Progenitor cell of endocrine pancreas (in vitro differentiated cells): ENCODE measurements at regions not wholly inside any gene's neighbourhood (a gene's known extent, or its start where the extent isn't known, plus 50 kb on each side); places are given as distances from the start of the nearest gene placed in this dataset.

Experiments used
- DNase-seq: peaks from one replicate; pipeline ENCODE4 v3.0.0; 2021; ENCODE audit warnings: low spot score; ENCODE audit not compliant: unreplicated experiment
- H3K27ac Mint-ChIP-seq: 2 replicates; pipeline ENCODE4 v1.8.0; 2021; ENCODE audit warnings: mild to moderate bottlenecking, moderate library complexity, mixed read lengths
- H3K27me3 Mint-ChIP-seq: 2 replicates; pipeline ENCODE4 v1.8.0; 2021; ENCODE audit warnings: mixed read lengths
- H3K36me3 Mint-ChIP-seq: 2 replicates; pipeline ENCODE4 v1.8.0; 2022; ENCODE audit warnings: mixed read lengths; ENCODE audit not compliant: insufficient read depth
- H3K4me1 Mint-ChIP-seq: 2 replicates; pipeline ENCODE4 v1.8.0; 2021; ENCODE audit warnings: low read depth, mixed read lengths
- H3K4me3 Mint-ChIP-seq: 2 replicates; pipeline ENCODE4 v1.8.0; 2021; ENCODE audit warnings: low read depth, mild to moderate bottlenecking, moderate library complexity, mixed read lengths
- H3K9me3 Mint-ChIP-seq: 2 replicates; pipeline ENCODE4 v1.8.0; 2021; ENCODE audit warnings: low read depth, mixed read lengths
- TF ChIP-seq, protein P1 (sequence below): fragments of 200-600 bp; sonication (generic); IDR thresholded peaks from one replicate; pipeline ENCODE4 v1.5.0; 2021; ENCODE audit warnings: antibody characterized with exemption, mild to moderate bottlenecking; ENCODE audit not compliant: unreplicated experiment

DNA sequence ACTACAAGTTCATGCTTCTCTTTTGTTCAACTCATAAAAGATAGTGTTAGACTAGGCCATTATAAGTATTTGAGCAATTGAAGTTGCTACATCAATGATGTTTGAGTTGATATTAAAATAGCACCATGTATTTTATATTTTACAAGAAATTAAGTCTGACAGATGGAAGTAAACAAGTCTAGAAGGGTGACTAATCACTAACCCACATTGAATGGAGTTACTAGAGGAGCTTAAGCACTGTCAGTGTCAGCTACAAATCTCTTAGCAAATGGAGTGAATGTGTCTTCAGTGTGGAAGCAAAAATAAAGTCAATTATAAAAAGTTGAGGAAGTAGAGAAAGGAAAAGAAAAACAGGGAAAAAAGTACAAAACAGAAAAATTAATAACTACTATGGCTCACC, 592.5 kb downstream of the PCDH18 start:
- Mint-ChIP-seq H3K36me3 (no peaks in the 10 kb centered on the region), H3K27ac (no peak overlapping the region), H3K27me3 (no peaks in the 10 kb centered on the region), H3K4me1 (peaks cover 2% of the 10 kb centered on the region), H3K4me3 (no peak overlapping the region), H3K9me3 (no peaks in the 10 kb centered on the region)
- TF ChIP-seq, protein P1, sequence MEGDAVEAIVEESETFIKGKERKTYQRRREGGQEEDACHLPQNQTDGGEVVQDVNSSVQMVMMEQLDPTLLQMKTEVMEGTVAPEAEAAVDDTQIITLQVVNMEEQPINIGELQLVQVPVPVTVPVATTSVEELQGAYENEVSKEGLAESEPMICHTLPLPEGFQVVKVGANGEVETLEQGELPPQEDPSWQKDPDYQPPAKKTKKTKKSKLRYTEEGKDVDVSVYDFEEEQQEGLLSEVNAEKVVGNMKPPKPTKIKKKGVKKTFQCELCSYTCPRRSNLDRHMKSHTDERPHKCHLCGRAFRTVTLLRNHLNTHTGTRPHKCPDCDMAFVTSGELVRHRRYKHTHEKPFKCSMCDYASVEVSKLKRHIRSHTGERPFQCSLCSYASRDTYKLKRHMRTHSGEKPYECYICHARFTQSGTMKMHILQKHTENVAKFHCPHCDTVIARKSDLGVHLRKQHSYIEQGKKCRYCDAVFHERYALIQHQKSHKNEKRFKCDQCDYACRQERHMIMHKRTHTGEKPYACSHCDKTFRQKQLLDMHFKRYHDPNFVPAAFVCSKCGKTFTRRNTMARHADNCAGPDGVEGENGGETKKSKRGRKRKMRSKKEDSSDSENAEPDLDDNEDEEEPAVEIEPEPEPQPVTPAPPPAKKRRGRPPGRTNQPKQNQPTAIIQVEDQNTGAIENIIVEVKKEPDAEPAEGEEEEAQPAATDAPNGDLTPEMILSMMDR, result no peak
- no peak for DNase-seq

DNA sequence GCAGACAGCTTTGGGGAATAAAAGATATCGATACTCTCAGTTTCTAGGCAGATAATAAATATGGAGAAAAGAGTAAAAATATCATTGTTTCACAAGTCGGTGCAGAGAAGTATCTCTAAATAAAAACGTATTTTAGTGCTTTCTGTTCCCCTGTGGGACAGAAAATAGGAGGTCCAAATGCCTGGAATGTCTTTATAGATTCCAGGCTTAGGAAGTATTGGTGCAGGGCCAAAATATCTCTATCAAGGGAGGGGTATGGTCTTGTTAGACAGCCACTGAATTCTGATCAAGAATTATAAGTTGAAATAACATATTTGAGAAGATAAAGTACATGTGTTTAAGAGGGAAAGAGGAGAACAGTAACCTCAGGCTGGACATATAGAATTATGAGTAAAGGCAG, 596.4 kb downstream of the PCDH18 start:
- Mint-ChIP-seq H3K9me3 (no peaks in the 10 kb centered on the region), H3K36me3 (no peaks in the 10 kb centered on the region), H3K27ac (no peak overlapping the region), H3K4me3 (no peak overlapping the region), H3K27me3 (no peaks in the 10 kb centered on the region), H3K4me1 (peaks cover 7% of the 10 kb centered on the region)
- DNase-seq, result no peak
- TF ChIP-seq, protein P1, result no peak

DNA sequence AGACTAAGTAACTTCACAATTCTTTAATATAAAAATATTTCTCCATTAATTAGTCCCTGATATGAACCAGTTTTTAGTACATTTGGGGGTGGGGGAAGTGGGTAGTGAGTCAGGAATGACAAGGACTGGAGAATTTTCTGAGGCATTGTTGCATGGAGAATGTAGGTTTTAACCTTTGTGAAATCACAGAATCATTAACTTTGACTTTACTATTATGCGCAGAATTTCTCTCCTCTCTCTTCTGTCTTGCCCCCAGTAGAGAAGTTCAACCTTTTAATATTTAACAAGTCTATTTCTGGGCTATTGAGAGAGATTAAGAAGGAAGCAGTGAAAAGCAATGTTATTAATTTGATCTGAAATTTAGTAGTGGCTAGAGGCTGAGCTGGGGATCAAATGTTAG, 597.0 kb downstream of the PCDH18 start:
- H3K36me3 Mint-ChIP-seq, result no peaks in the 10 kb centered on the region
- H3K9me3 Mint-ChIP-seq, result no peaks in the 10 kb centered on the region

DNA sequence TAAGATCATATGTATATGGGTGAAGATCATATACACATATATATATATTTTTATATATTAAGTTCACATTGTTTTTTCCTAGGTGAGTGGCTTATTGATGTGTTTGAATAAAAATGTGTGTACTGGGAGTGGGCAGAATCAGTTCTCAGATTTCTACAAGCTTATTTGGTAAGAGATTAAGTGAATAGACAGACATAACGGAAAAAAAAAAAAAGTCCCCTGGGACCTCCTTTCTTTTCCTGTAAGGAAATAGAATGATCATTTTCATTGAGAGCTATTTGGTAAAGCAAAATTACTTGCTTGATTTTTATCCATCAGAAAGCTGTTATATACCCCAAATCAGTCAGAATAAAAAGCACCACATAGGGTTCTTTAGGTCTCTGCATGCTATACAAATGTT, 597.7 kb downstream of the PCDH18 start:
- H3K27me3 Mint-ChIP-seq, result no peaks in the 10 kb centered on the region
- H3K9me3 Mint-ChIP-seq, result peaks cover 5% of the 10 kb centered on the region
- no peaks in the 10 kb centered on the region for H3K36me3 Mint-ChIP-seq
- DNase-seq, result no peak
- peaks cover 7% of the 10 kb centered on the region for H3K4me1 Mint-ChIP-seq
- no peak overlapping the region for H3K27ac Mint-ChIP-seq
- TF ChIP-seq, protein P1, result no peak
- H3K4me3 Mint-ChIP-seq, result no peak overlapping the region

More for the DNA sequence above, 597.0 kb downstream of the PCDH18 start:
- Mint-ChIP-seq H3K27ac (no peak overlapping the region), H3K4me3 (no peak overlapping the region), H3K4me1 (peaks cover 7% of the 10 kb centered on the region), H3K27me3 (no peaks in the 10 kb centered on the region)
- TF ChIP-seq, protein P1, result no peak
- no peak for DNase-seq

DNA sequence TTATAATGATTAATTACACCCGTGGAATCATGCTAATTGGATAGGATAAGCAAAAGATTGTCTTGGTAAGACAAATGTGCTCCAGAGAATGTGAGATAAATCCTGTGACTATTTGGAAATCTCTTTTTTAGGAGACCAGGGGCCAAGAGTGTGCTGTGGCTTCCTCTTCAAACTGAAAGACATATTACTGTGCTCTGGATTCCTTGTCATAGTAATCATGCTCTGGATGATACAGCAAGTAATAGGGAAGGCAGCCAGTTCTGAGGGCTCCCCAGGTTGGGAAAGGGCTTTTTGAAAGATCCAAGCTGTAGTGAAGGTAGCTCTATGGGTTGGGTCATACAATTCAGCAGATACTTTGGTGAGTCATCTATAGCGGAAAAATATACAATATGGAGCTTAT, 600.5 kb downstream of the PCDH18 start:
- no peak overlapping the region for H3K4me3 Mint-ChIP-seq
- peaks cover 12% of the 10 kb centered on the region for H3K9me3 Mint-ChIP-seq
- no peak for DNase-seq
- H3K27ac Mint-ChIP-seq, result no peak overlapping the region
- TF ChIP-seq, protein P1, result no peak
- H3K27me3 Mint-ChIP-seq, result no peaks in the 10 kb centered on the region
- peaks cover 7% of the 10 kb centered on the region for H3K4me1 Mint-ChIP-seq
- no peaks in the 10 kb centered on the region for H3K36me3 Mint-ChIP-seq
